OCI-LY1 (cell line): ENCODE measurements at regions not wholly inside any gene's neighbourhood (a gene's known extent, or its start where the extent isn't known, plus 50 kb on each side); places are given as distances from the start of the nearest gene placed in this dataset.

Source experiments
- H2AFZ ChIP-seq: fragments of 200-600 bp; sonication (generic), shearing (Covaris generic); 2 replicates; pipeline ENCODE4 v1.6.0; 2014; ENCODE audit warnings: antibody characterized with exemption, mild to moderate bottlenecking, low read length
- H3F3A ChIP-seq: fragments of 200-600 bp; sonication (generic), shearing (Covaris generic); 2 replicates; pipeline ENCODE4 v1.6.0; 2014; ENCODE audit warnings: mild to moderate bottlenecking, antibody characterized with exemption, low read length, moderate library complexity; ENCODE audit not compliant: insufficient read depth
- H3K27ac ChIP-seq: fragments of 200-600 bp; sonication (generic); 2 replicates; pipeline ENCODE4 v1.5.1; 2014; ENCODE audit warnings: low read length, mixed run types, mild to moderate bottlenecking, low read depth; ENCODE audit not compliant: poor library complexity, severe bottlenecking
- H3K27me3 ChIP-seq: fragments of 200-600 bp; sonication (generic); 2 replicates; pipeline ENCODE4 v1.6.0; 2014; ENCODE audit warnings: antibody characterized with exemption, mild to moderate bottlenecking, low read length, moderate library complexity; ENCODE audit not compliant: insufficient read depth
- H3K36me3 ChIP-seq: fragments of 200-600 bp; sonication (generic); 2 replicates; pipeline ENCODE4 v1.6.1; 2014; ENCODE audit warnings: mild to moderate bottlenecking, antibody characterized with exemption, low read length, moderate library complexity, mixed read lengths; ENCODE audit not compliant: insufficient read depth
- H3K4me1 ChIP-seq: fragments of 200-600 bp; sonication (generic); 2 replicates; pipeline ENCODE4 v1.5.1; 2014; ENCODE audit warnings: mild to moderate bottlenecking, low read length, moderate library complexity; ENCODE audit not compliant: insufficient read depth, severe bottlenecking
- H3K4me2 ChIP-seq: fragments of 200-600 bp; sonication (generic), shearing (Covaris generic); 2 replicates; pipeline ENCODE4 v1.6.1; 2014; ENCODE audit warnings: low read length
- H3K4me3 ChIP-seq: fragments of 200-600 bp; sonication (generic); 2 replicates; pipeline ENCODE4 v1.5.1; 2014; ENCODE audit warnings: low read length, low read depth, mild to moderate bottlenecking, mixed read lengths; ENCODE audit not compliant: poor library complexity, severe bottlenecking
- H3K79me2 ChIP-seq: fragments of 200-600 bp; shearing (Covaris generic); 2 replicates; pipeline ENCODE4 v1.6.1; 2016; ENCODE audit warnings: mixed run types, low read length, mixed read lengths; ENCODE audit not compliant: insufficient read depth
- H3K9ac ChIP-seq: fragments of 200-600 bp; sonication (generic), shearing (Covaris generic); 2 replicates; pipeline ENCODE4 v1.6.1; 2014; ENCODE audit warnings: mild to moderate bottlenecking, low read length, mixed read lengths
- H3K9me2 ChIP-seq: fragments of 200-600 bp; sonication (generic), shearing (Covaris generic); 2 replicates; pipeline ENCODE4 v1.6.1; 2014; ENCODE audit warnings: low read depth, mild to moderate bottlenecking, low read length, mixed read lengths
- H3K9me3 ChIP-seq: fragments of 200-600 bp; shearing (Covaris generic); 2 replicates; pipeline ENCODE4 v1.6.1; 2014; ENCODE audit warnings: low read length, mixed read lengths
- H4K20me1 ChIP-seq: fragments of 200-600 bp; sonication (generic), shearing (Covaris generic); 2 replicates; pipeline ENCODE4 v1.6.0; 2016; ENCODE audit warnings: mild to moderate bottlenecking, low read length; ENCODE audit not compliant: insufficient read depth
- EZH2 ChIP-seq: fragments of 200-600 bp; sonication (generic), shearing (Covaris generic); IDR thresholded peaks from 2 replicates; pipeline ENCODE4 v1.8.0; 2017; ENCODE audit warnings: borderline replicate concordance, mixed run types, mild to moderate bottlenecking, antibody characterized with exemption, low read length, moderate library complexity, mixed read lengths
- TF ChIP-seq, protein P1 (sequence below): fragments of 200-600 bp; sonication (generic), shearing (Covaris generic); IDR thresholded peaks from 2 replicates; pipeline ENCODE4 v1.5.1; 2017; ENCODE audit warnings: mild to moderate bottlenecking, antibody characterized with exemption, low read length, moderate library complexity, mixed read lengths

DNA sequence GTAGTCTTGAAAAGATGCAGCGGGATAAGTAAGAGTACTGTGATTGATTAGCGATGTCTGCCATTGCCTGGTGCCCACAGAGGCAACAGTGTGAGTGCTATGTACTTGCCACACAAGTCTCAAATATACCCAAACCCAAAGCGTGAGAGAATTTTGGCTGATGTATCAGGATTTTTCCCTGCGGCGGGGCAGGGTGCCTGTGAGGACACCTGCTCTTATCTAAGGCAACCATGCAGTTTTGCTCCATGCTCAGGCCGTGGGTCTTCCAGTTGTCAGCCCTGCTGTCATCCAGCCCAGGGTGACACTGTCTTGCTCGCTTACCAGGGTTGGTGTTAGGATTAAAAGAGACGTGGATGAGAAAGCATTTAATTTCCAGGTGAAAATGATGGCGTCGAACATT, 202.7 kb downstream of the PTPRU start:
- Histone ChIP-seq H3K9me3 (no peaks in the 10 kb centered on the region), H3K4me1 (no peaks in the 10 kb centered on the region), H3K79me2 (no peaks in the 10 kb centered on the region), H4K20me1 (no peaks in the 10 kb centered on the region), H3K4me2 (no peak overlapping the region), H2AFZ (no peak overlapping the region), H3K9ac (no peak overlapping the region), H3F3A (no peaks in the 10 kb centered on the region), H3K9me2 (no peaks in the 10 kb centered on the region), H3K36me3 (no peaks in the 10 kb centered on the region), H3K27me3 (0 out of 2 replicates have a peak, but pooled peaks cover 5% of the 10 kb centered on the region), H3K4me3 (no peak overlapping the region), H3K27ac (no peak overlapping the region)
- TF ChIP-seq EZH2 = no peak
- TF ChIP-seq, protein P1, sequence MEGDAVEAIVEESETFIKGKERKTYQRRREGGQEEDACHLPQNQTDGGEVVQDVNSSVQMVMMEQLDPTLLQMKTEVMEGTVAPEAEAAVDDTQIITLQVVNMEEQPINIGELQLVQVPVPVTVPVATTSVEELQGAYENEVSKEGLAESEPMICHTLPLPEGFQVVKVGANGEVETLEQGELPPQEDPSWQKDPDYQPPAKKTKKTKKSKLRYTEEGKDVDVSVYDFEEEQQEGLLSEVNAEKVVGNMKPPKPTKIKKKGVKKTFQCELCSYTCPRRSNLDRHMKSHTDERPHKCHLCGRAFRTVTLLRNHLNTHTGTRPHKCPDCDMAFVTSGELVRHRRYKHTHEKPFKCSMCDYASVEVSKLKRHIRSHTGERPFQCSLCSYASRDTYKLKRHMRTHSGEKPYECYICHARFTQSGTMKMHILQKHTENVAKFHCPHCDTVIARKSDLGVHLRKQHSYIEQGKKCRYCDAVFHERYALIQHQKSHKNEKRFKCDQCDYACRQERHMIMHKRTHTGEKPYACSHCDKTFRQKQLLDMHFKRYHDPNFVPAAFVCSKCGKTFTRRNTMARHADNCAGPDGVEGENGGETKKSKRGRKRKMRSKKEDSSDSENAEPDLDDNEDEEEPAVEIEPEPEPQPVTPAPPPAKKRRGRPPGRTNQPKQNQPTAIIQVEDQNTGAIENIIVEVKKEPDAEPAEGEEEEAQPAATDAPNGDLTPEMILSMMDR = no peak

DNA sequence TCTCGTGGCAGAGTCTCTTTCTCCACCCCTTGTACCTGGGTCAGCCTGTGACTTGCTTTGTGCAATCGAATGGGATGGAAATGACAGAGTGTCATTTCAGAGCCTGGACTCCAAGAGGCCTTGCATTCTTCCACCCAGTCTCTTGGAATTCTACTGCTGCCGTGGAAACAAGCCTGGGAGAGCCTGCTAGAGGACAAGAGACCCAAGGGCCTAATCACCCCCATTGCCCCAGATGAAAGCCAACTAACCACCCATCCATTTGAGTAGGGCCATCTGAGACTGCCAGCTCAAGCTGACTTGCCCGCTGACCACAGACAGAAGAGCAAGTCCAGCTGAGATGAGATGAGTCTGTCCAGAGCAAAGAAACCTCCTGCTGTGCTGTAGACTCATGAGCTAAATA, 201.6 kb downstream of the PTPRU start:
- Histone ChIP-seq H4K20me1 (no peaks in the 10 kb centered on the region), H3K9me3 (no peaks in the 10 kb centered on the region), H2AFZ (no peak overlapping the region), H3K27me3 (0 out of 2 replicates have a peak, but pooled peaks cover 5% of the 10 kb centered on the region), H3K4me2 (no peak overlapping the region), H3K4me3 (no peak overlapping the region), H3K79me2 (no peaks in the 10 kb centered on the region), H3K36me3 (no peaks in the 10 kb centered on the region), H3K9ac (no peak overlapping the region), H3K27ac (no peak overlapping the region), H3F3A (no peaks in the 10 kb centered on the region), H3K4me1 (no peaks in the 10 kb centered on the region), H3K9me2 (no peaks in the 10 kb centered on the region)
- no peak for TF ChIP-seq EZH2
- TF ChIP-seq, protein P1 = no peak

DNA sequence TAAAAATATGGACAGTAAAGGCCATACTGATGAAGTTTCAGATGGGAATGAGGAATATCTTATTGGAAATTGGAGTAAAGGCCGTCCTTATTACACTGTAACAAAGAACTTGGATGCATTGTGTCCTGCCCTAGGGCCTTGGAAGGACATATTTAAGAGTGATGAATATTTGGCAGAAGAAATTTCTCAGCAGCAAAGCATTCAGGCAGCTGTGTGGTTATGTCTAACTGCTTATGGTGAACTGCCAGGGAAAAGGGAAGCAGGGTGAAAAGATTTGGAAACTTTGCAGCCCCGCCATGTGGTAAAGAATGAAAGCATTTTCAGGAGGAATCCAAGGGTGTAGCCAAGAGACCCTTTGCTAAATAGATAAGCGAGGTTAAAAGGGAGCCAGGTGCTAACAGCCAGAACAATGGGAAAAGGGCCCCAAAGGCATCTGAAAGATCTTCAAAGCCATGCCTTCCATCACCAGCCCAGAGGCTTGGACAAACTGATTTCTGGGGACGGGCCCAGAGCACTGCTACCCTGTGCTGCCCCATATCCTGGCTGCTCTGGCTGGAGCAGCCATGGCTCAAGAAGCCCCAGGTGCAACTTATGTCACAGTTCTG, 200.0 kb downstream of the PTPRU start:
- Histone ChIP-seq H3K4me2 (no peak overlapping the region), H3K9ac (no peak overlapping the region), H3K9me3 (no peaks in the 10 kb centered on the region), H4K20me1 (no peaks in the 10 kb centered on the region), H3K9me2 (no peaks in the 10 kb centered on the region), H3K36me3 (no peaks in the 10 kb centered on the region), H3K79me2 (no peaks in the 10 kb centered on the region), H3K27ac (no peak overlapping the region), H3K4me1 (no peaks in the 10 kb centered on the region), H2AFZ (no peak overlapping the region), H3F3A (no peaks in the 10 kb centered on the region), H3K4me3 (no peak overlapping the region), H3K27me3 (peaks cover 7% of the 10 kb centered on the region; the same call in 1 of the 2 replicates)
- no peak for TF ChIP-seq EZH2
- TF ChIP-seq, protein P1 = no peak
